ENCODE measurements at regions not wholly inside any gene's neighbourhood (a gene's known extent, or its start where the extent isn't known, plus 50 kb on each side); places are given as distances from the start of the nearest gene placed in this dataset.
"Not testable (repeated sequence)": the region's sequence is repeated elsewhere in the genome, so short reads cannot be mapped to it uniquely, and the experiment has no call there.

DNA sequence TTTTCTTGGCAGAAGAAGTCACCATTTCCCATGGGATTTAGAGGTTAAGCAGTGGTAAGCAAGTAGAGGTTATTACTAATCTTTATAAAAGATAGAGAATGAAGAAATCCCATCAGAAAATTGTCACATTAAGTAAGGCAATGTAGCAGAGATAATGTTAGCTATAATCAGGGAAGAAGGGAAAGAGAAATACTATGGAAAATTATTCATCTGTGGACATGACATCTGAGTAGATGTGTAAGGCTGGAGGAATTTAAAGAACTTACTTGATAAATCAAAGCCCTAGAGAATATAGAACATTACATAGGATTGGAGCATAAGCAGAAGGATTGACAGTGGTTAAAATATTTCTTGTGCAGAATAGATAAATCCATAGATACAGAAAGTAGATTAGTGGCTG is 553.1 kb upstream of the CBLB start:
- DNase-seq = no peak

DNA sequence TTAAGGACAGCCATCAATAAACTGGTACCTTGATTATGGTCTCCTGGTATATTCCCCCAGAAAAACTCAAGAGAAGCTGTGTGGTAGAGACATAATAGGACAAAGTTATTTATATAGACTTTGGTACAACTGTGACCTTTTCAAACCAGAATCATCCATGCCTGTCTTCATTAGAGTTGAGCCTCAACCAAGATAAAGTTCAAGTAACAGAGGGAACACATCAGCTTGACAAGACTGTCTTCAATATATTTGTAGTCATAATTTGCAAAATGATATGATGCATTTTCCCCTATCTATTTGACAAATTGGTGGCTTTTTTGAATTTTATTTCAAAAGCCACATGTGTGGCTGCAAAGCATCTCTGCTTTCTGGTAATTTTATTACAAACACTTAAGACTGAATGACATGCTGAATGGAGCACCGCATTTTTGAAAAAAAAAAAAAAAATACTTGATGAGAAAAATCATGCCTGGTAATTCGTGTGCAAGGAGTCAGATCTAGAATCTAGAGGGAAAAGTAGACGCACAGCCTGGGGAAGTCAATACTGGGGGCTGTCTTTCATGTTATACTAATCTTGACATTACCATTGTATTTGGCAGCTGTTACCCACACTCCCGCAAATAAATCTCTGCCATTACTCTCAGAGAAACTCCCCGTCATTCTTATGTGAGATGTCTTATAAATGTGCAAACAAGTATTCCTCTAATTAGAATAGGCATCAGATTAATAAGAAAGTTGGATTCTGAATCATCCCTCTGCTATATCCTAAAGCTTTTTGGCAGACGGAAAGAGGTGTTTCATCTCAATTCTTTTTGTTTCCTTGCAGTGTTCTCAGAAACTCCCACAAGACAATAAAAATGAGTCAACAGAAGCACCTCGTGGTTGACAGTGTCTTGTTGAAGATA is 554.8 kb upstream of the CBLB start:
- DNase-seq = no peak

DNA sequence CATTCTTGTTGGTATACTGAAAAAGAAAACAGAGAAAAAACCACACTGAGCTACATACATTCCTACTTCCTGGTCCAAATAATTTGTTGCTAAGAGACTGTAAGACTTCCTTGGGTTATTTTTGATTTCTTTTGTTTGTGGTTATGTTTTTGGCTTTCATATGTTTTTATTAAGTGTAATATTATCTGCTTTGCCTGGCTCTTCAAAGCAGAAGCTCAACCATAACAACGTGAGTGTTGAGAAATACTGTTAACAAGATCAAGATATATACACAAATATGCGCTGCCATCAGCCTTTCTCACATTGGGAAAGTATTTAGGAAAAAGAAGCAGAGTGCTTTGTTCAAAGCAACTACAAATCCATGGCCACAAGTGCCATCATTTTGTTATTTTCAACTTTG is 556.2 kb upstream of the CBLB start:
- DNase-seq = no peak

DNA sequence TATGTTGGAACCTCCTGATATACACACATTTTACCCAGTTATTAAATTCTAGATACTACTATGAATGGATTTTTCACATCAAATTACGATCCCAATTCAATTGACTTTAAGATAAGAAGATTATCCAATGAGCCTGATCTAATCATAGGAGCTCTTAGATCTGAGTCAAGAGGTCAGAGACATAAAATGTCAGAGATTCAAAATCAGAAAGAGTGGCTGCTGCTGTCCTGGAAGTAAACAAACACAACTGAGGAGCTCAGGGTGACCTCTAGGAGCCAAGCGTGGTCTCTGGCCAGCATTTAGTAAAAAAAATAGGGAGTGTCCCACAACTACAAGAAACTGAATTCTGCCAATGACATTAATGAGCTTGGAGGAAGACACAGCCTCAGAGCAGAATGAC is 557.1 kb upstream of the CBLB start:
- DNase-seq = no peak

DNA sequence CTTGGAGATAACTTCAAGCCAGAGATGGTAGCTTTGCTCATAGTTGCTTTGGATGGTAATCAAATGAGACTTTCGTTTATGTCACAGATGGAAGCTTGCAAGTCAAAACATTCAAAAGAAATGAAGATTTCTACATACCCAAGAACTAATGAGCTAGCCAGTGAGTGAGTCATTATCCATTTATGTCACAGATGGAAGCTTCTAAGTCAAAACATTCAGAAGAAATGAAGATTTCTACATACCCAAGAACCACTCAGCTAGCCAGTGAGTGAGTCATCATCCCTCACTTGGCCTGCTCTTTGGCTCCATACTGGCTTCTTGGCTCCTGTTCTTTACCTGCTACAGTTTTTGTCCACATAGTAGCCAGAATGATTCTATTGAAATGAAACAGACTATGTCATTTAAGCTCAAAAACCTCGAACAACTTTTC is 559.8 kb upstream of the CBLB start:
- no peak for DNase-seq

DNA sequence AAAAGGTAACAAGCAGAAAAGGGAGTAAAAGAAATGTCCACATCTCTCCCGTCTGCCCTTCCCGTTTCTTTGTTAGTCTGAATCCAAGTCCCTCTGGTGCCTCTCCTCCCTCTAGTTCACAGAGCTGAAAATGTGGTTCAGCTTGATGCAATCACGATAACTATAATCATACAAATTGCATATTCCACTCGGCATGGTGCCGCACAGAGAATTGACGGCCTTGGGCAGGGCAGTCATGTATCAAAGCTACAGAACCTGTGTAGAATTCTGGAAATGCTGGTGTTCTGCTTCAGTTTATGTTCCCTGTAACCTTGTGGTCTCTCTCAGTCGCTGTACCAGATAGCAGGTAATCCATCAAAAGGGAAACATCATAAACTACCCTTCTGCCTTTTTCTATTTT is 562.9 kb upstream of the CBLB start:
- no peak for DNase-seq

DNA sequence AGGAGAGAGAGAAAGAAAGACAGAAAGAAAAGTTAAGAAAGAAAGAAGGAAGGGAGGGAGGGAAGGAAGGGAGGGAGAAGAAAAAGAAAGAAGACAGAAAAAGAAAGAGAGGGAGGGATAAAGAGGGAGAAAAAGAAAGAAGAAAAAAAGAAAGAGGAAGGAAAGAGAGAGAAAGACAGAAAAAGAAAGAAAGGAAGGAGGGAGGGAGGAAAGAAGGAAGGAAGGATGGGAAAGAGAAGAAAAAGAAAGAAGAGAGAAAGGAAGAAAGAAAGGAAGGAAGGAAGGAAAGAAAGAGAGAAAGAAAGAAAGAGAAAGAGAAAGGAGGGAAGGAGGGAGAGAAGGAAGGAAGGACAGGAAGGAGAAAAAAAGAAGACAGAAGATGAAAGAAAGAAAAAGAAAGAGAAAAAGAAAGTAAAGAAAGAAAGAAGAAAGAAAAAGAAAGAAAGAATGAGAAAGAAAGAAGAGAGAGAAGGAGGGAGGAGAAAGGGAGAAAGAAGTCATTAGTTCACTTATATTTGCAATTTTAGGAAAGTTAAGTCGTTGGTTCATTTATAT is 567.2 kb upstream of the CBLB start:
- no peak for DNase-seq

DNA sequence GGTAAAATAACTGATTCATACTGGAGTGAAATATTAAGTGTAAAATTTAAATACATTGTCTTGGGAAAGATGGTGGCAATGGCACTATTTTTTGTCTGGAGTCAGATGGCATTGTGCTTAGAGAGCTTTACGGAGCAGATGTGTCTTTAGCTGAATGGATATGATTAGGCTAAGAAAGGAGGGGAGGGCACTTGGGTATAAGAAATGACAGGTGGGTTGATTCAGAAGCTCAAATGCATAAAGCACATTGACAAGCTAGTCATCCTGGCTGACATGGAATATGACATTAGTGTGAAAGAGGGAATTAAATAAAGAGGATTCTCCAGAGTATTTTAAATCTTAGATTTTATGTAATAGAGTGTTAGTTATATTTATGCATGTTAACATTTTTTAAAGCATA is 570.1 kb upstream of the CBLB start:
- DNase-seq = no peak

DNA sequence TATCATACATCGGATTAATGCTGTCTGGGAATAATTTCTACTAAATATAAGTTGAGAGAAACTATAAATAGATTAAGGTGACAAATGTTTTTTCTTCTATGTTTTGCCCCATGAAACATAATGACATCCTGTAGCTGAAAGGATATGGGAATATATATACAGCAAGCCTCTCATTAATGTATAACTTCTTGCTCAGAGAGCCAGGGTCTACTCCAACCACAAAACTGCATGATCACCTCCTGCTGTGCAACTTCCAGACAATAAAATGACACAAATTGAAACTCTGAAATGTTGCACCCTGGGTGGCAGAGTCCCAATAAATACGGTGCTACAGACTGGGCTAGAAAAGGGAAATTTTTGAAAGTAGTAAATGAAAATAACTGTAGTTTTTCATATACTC is 571.9 kb upstream of the CBLB start:
- DNase-seq = no peak

DNA sequence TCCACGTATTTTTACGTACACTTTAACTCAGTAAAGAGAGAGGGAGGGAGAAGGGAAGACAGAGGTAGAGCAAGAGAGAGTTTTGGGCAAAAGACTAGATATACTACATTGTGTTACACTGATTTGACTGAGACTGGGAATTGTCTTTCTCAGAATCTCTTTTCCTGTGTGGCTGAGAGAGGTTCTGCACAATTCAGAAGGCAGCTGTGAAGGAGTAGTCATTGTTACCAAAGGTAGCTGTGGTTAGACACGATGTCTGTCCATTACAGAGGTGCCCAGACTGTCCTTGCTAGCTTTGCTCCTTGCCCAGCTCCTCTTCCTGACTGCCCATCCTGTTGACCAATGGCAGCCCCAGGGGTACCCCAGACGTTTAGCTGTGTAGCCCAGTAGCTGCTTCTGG is 577.5 kb upstream of the CBLB start:
- DNase-seq = no peak

DNA sequence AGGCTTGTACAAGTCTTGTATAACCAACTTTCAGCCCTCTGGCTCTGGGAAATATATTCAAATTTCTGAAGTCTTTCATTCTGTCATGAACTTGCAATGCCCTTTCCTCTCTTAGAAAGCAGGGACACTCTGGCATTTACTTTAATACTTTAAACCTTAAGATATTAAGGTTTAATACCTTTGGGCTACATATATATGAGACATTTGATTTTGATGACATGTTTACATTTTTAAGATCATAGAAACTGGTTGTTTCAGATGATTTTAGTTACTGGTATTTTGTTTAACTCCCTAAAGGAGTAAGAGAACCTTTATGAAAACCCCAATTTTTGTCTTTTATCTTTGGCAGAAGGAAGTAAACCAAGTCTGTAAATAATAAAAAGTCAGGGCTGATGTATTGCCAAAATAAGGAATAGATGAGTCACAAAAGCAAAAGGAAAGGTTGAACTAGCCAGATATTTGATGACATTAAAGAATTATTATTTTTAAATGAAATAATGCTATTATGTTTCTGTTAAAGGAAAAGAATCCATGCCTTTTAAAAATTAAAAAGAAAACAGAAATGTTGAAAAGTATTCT is 579.0 kb upstream of the CBLB start:
- DNase-seq = no peak

DNA sequence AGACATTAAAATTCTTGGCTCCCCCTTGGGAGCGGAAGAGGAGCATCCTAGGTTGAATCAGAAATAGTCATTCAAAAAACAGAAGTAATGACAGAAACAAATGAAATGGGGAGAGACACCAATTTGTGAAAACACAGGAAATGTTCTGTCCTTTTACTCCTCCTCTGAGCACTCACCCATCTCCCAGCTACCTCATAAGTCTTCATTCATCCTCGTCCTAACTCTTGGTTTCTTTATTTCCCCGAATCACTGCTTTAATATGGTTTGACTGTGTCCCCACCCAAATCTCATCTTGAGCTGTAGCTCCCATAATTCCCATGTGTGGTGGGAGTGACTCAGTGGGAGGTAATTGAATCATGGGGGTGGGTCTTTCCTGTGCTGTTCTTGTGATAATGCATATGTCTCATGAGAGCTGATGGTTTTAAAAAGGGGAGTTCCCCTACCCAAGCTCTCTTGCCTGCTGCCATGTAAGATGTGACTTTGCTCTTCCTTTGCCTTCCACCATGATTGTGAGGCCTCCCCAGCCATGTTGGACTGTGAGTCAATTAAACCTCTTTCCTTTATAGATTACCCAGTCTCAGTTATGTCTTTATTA is 579.7 kb upstream of the CBLB start:
- not testable (repeated sequence) for DNase-seq

DNA sequence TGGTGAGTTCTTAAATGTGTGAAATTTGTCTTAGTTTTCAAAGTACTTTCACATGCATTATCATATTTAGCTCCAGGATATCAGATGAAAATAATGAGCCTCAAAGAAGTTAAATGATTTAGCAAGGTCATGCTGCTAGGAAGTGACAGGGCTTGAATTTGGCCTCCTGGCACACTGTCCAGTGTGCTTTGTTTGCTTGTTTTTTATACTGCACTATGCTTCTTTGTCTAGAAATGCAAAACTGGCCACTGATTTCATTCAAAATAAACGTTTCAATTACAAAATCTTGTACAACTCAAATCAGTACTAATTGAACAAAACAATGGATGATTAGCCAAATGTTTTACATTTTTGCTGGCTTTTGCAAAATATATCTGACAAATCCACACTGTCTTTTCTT is 583.3 kb upstream of the CBLB start:
- DNase-seq = no peak

DNA sequence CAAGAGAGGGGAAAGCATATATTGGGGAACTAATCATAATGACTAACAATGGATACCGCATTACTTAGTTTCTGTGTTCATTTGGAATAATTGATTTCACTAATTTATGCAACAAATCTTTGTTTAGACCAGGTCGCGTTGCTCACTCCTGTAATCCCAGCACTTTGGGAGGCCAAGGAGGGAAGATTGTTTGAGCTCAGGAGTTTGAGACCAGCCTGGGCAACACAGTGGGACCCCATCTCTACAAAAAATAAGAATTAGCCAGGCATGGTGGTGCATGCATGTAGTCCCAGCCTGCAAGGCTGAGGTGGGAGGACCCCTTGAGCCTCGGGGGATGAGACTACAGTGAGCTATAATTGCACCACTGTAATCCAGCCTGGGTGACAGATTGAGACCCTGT is 585.7 kb upstream of the CBLB start:
- DNase-seq = no peak

DNA sequence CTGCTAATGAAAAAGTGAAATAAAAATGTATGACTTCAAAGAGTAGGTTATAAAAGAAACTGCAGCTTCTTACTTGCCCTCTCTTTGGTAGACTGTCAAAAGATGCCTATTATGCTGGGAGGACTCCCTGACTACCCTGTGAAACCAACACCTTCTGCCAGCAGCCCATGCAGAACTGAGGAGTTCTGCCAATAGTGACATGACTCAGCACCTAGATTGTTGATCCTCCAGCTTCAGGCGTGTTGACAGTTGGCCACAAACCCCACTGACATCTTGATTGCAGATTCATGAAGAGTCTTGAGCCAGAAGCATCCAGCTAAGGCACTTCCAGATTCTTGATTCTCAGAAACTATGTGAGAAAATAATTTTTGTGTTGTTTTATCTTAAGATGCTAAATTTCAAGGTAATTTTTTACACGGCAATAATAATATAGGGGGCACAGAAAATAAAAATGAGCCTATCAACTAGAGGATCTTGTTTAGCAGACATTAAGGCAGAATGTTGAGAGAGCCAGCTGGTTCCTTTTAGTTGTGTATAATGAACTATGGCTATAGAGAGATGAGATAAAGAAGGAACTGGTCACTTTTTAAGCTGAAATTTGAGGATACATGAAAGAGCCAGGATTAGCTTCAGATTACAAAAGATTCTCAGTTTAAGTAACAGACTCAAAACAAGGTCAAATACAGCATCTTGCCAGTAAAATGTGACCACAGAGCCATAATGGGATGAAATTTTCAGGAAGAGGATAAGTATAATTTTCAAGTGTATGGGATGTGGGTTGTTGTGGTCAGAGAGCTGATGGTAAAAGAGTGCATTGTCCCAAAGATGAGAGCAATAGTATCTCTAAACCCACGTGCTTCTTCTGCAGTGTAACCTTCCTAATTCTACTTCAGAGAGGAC is 588.7 kb upstream of the CBLB start:
- DNase-seq = no peak

DNA sequence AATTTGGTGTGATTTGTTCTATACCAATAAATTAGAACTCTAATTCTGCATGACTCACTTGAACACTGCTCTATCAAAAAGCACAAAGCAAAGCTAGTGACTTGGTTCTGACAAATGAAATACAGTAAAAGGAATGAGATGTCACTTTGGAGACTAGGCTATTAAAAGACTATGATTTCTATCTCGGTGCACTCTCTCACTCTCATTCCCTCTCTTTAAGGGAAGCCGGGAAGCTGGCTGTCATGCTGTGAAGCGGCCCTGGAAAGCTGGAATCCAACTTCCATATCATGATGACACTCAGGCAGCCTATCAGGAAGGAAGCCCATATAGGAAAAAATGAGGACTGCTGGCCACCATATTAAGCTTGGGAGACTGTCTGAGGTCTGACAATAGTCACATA is 590.1 kb upstream of the CBLB start:
- DNase-seq = no peak

DNA sequence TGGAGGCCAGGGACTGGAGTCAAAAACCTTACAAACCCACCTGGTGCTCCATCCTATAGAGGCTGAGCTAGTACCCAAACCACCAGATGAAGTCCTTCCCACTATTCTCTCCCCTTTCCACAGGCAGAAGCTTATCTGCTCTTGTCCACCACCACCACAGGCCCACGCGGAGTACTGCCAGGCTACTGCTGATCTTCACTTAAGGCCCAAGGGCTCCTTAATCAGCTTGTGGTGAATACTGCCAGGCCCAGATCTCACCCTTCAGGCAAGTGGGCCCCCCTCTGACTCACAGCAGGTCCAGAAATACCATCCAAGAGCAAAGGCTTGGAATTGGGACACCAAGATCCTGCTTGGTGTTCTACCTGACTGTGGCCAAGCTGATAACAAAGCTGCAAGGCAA is 598.1 kb upstream of the CBLB start:
- no peak for DNase-seq

DNA sequence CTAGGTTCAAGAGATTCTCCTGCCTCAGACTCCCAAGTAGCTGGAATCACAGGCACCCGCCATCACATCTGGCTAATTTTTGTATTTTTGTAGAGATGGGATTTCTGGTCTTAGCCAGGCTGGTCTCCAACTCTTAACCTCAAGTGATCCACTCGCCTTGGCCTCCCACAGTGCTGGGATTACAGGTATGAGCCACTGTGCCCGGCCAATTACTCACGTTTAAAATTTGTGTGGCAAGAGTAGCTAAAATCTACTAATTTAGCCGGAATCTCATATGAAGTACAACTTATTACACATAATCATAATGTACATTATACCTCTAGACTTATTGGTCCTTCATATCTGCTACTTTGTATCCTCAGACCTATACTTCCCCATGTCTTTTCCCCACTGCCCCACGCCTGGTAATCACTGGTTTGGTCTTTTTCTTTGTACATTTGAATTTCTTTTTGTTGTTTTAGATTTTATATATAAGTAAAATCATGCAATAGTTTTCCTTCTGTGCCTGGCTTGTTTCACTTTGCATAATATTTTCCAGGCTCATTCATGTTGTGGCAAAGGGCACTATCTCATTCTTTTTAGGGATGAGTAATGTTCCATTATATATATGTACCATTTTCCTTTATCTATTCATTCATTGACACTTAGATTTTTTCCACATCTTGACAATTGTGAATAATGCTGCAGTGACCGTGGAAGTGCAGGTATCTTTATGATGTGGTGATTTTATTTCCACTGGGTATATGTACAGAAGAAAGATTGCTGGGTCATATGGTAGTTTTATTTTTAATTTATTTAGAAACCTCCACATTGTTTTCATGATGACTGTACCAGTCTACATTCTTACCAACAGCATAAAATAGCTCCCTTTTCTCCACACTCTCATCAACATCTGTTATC is 605.0 kb upstream of the CBLB start:
- DNase-seq = no peak

DNA sequence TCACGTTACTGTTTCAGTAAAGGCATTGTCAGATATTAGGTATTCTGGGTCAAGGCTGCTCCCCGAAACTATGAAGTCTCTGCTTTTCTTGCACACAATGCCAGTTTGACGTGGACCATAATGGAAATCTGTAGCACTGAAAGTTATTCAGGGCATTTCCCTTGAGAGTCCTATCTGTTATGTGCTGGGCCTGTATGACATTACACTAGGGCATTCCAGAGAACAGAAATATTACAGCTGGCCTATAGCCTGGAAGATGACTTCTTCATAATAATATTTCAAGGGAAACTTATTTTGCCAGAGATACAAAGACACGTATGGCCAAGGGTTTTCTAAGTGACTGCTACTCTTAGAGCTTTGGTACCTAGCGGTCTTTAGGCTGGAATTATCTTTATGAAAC is 613.6 kb upstream of the CBLB start:
- DNase-seq = no peak

DNA sequence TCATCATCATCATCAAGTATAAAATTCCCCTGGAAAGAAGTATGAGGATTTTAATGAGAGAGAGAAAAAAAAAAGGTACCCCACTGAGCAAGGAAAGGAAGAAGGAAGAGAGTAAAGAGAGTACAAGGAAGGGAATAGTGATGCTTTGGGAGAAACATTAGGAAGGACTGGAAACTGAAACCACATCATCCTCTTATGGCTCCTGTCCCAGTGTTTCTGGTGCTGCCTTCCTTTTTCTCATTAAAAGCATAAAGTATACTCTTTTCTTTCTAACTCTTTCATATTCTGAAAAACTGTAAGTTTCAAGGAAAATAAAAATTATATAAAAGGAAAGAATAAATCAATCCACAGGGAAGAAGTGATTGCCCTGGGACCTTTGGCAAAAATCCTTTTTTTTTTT is 616.4 kb upstream of the CBLB start:
- DNase-seq = no peak

DNA sequence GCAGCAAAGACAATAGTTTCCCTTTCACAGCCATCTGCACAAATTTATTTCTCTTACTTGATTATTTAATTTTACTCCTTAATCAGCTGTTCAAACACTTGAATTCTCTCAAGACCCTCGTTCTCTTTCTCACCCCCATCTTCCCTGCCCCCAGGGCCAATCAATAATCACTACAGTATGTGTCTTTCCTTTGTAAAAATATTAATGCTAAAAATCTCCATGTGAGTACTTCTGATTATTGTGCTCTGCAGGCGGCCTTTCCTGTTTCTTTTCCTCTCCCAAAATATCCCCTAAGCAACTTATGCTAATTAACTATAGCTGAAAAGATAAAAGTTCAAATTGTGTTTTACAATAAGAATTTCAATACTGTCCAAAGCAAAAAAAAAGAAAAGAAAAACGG is 617.0 kb upstream of the CBLB start:
- no peak for DNase-seq
